HG03097 (cell line): ENCODE measurements at regions not wholly inside any gene's neighbourhood (a gene's known extent, or its start where the extent isn't known, plus 50 kb on each side); places are given as distances from the start of the nearest gene placed in this dataset.

Source experiments
- ATAC-seq: cut with Tn5 transposase; IDR thresholded peaks from one replicate; pipeline ENCODE4 v1.9.1; 2021; ENCODE audit not compliant: unreplicated experiment, low FRiP score

- ATAC-seq = no peak
Observed at GRCh38 chr15:35842631-35843030, 296.7 kb upstream of the DPH6 start.

DNA sequence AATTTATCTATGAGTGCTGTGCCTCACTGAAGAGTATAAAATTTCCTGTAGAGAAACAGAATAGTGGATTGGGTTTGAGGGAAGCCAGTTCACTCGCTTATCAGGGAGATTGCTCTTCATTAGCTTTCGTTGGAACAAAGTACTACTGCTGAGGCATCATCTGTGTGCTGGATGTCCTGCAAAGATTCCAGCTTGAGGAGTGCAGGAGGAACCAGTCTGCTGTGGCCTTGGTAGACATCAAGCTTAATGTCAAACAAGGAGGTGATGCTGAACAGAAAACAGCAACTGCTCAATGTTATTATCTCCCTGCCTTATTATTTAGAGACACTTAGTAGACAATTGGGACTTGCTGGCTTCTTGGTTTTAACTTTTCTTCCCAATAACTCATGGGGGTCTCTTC, 297.5 kb upstream of the DPH6 start:
- no peak for ATAC-seq

DNA sequence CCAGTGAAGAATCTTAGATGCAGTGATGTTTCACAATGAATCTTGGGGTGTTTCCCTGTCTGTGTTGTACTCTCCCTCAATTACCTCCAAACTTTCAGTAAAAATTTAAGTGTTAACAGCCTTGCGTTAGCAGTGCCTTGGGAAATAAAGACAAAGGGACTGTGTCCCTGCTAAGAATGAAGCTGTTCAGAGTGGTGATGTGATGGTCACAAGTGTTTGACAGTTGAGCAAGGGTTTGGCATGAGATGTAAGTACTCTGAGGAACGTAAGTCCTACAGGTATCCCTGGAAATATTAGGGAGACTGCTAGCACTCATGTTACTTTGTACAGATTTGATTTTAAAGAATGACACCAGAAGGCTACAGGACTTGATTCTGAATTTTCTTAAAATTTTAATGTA, 304.3 kb upstream of the DPH6 start:
- no peak for ATAC-seq

GRCh38 chr15:35851491-35851890, 305.5 kb upstream of the DPH6 start:
- ATAC-seq = no peak

- ATAC-seq = no peak
Observed at GRCh38 chr15:35852818-35853624, 307.1 kb upstream of the DPH6 start.

- ATAC-seq = no peak
Observed at GRCh38 chr15:35854316-35854715, 308.4 kb upstream of the DPH6 start.

DNA sequence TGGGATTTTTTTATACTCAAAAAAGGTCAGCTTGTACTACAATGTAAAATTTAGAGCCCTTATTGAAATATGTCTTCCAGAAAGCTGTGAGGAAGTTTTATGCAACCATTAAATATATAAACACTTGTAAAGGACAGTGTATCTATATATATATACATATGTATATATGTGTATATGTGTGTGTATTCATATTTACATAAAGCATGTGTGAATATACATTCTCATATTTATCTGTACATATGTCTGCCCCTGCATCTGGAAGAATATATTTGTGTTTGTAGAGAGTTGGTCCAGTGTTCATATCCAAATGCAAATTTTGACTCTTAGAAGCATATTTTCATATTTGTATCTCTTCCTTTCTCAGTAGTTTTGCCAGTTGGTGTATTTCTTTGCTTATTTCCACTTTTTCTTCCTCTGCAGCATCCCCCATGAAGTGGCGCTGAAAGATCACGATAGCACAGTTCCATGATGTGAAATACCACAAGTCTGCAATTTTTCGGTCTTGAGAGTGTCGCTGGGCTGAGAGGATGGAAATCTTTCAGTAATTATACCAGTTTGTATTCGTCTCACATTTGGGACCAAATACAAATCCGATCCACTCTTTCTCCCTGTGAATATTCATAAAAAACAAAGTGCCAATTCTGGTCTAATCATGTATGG, 311.7 kb upstream of the DPH6 start:
- no peak for ATAC-seq

GRCh38 chr15:35858707-35859106, 312.7 kb upstream of the DPH6 start:
- no peak for ATAC-seq

GRCh38 chr15:35863655-35864054, 317.7 kb upstream of the DPH6 start:
- ATAC-seq = no peak

- ATAC-seq = no peak
Observed at GRCh38 chr15:35867356-35867755, 321.4 kb upstream of the DPH6 start.

DNA sequence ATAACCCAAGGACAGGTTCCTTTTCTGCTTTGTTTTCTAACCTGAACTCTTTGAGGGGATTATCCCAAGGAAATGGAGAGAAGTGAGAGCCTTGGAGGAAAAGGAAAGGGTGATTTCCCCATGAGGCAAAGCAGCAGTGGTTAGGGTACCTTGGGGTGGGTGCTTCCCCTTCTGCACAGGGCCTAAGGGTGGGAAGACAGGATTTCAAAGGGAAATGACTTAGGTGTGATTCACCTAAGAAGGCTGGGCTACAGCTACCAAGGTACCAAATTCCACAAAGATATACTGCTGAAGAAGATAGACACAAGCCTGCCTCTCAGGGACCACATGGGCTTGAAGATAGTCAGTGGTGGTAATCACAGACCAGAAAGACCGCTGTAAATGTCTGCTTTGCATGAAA, 325.3 kb upstream of the DPH6 start:
- no peak for ATAC-seq

DNA sequence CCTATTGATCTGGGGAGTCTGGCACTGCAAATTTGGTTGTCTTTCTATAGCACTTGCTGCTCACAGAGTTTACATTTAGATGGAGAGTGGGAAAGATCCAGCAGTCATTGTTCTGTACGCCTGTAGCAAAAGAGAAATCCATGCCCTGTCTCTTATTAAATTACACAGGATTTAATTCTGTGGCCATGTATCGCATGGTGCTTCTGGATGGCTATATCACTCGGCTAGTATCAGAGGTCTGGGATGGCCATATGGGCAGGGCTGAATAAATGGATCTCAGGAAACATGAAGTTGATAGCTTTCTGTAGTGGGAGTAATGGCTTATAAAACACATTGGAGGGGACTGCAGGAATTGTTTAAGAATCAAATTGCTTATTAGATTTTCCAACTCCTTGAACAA, 325.8 kb upstream of the DPH6 start:
- ATAC-seq = no peak

DNA sequence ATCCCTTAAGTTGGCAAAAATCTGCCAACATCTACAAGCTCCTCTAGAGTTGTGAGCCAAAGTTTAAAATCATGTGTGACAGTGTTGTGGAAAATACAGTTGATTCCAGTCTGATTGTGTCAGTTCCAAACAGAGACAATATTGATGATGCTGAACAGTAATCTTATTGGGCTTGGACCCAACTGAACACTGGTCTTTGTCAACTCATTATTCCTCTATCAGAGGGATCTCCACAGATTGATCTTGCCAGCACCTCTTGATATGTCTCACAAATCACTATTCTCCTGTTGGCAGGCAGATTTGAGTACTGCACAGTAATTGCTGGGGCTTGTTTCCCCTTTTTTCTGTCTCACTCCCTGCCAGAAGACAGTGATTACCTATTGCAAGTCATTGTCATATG, 326.6 kb upstream of the DPH6 start:
- no peak for ATAC-seq

DNA sequence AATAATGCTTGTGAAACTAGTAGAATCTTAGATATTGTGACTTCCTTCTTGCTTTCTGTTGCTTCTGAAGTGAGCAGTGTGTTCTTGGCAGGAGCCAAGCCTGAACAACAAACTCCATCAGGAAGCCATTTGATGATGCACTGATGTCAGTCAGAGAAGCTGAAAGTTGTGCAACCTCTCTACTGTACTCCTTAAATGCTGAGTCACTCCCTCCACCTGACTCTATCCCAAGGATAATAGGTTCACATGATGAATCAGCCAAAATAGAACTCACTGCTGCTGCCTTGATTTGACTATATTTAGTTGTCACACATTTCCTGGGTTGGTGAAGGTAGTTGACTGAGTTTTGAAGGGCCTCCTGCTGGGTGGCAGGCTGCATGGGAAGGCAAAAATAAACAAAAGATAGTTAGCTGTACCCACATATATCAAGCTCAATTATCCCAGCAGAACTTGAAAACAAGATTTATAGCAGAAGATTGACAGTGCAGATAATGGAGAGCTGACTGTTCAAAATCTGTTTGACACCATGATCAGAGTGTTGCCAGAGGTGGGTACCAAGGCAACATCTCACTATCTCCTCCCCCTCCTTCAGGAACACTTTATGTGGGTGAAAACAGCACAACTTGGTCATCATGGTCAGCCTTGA, 328.4 kb upstream of the DPH6 start:
- ATAC-seq = no peak

GRCh38 chr15:35876762-35877161, 330.8 kb upstream of the DPH6 start:
- ATAC-seq = no peak

DNA sequence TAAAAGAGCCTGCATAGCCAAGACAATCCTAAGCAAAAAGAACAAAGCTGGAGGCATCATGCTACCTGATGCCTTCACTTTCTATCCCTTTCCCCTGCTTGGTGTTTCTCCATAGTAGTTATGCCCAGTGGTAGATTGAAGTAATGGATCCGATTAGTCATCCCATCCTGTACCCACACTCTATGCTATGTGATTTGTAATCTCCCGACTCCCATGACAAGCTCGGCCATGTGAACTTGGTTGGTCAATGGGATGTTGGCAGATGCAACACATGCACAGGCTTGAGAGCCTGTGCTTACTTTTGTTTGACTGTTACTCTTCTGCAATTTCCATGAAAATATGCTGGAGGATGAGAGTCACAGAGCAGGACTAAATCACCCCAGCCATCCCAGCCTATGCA, 334.9 kb upstream of the DPH6 start:
- ATAC-seq = no peak

GRCh38 chr15:35885870-35886269, 339.9 kb upstream of the DPH6 start:
- no peak for ATAC-seq

- ATAC-seq = no peak
Observed at GRCh38 chr15:35886765-35887164, 340.8 kb upstream of the DPH6 start.

GRCh38 chr15:35888815-35889214, 342.9 kb upstream of the DPH6 start:
- no peak for ATAC-seq

DNA sequence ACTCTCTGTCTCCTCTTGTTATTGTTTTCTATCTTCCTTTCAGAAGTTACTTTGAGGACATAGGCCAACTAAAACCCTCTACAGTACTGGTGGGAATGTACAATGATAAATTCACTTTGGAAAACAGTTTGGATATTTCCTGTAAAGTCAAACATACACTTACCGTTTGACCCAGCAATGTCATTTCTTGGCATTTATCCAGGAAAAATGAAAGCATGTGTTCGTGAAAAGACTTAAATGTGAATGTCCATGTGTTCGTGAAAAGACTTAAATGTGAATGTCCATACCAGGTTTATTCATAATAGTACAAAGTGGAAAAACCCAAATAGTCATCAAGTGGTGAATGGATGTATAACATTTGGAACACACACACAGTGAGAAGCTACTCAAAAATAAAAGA, 361.5 kb upstream of the DPH6 start:
- ATAC-seq = no peak

DNA sequence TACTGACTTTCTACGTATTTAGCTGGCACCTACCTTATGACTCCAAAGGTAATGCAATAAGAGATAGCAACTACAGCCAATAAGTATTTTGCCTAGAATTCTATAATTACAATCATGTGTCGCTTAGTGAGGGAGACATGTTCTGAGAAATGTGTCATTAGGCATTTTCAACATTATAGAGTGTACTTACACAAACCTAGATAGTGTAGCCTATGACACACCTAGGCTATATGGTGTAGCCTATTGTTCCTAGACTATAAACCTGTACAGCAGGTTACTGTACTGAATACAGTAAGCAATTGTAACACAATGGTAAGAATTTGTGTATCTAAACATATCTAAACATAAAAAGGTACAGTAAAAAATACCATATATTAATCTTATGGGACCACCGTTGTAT, 363.4 kb upstream of the DPH6 start:
- no peak for ATAC-seq

- no peak for ATAC-seq
Observed at GRCh38 chr15:35910227-35910626, 364.3 kb upstream of the DPH6 start.
